B cell (primary cell): ENCODE measurements at regions not wholly inside any gene's neighbourhood (a gene's known extent, or its start where the extent isn't known, plus 50 kb on each side); places are given as distances from the start of the nearest gene placed in this dataset.

Source experiments
- ATAC-seq: fragments of 200-7000 bp; cut with Tn5 transposase; one replicate; pipeline ENCODE4 v1.10.0; 2021; ENCODE audit warnings: low read depth, mild to moderate bottlenecking, moderate number of reproducible peaks, moderate library complexity
- CTCF ChIA-PET: fragments of 350-600 bp; sonication (Branson Sonifier 250); formaldehyde crosslinking; loops from one replicate; lab custom pipeline; 2021; ENCODE audit warnings: antibody characterized with exemption, inconsistent platforms; lab: Charles Lee
- POLR2A ChIA-PET: fragments of 350-600 bp; sonication (Branson Sonifier 250); formaldehyde crosslinking; loops from one replicate; lab custom pipeline; 2021; ENCODE audit warnings: antibody characterized with exemption; lab: Charles Lee
- DNase-seq: peaks from one replicate; pipeline ENCODE4 v3.0.0; 2013
- H2AFZ ChIP-seq: 2 replicates; pipeline ENCODE4 v1.6.1; 2012; ENCODE audit warnings: mild to moderate bottlenecking, low read depth, low read length; ENCODE audit not compliant: insufficient read depth, poor library complexity, severe bottlenecking
- H3K27ac ChIP-seq, 2 donors: 1 replicate in 1 of 2; 2 replicates in 1 of 2; pipeline ENCODE4 v1.5.1; 2012 to 2013; ENCODE audit warnings: low read length in 2 of 2, mild to moderate bottlenecking in 2 of 2, moderate library complexity in 1 of 2
- H3K27me3 ChIP-seq, 4 experiments: fragments of 200-600 bp in 1 of 4; sonication (generic) in 1 of 4; replicated peaks in 1 of 4; 1 replicate in 2 of 4; 2 replicates in 2 of 4; pipeline versions ENCODE4 v1.6.1 to v1.7.0; 2013 to 2016; ENCODE audit warnings: low read length in 3 of 4, mild to moderate bottlenecking in 2 of 4, mixed read lengths in 1 of 4, moderate library complexity in 1 of 4; ENCODE audit not compliant: insufficient read depth in 4 of 4, control insufficient read depth in 3 of 4; ENCODE audit errors: control extremely low read depth in 1 of 4
- H3K36me3 ChIP-seq, 2 experiments: replicated peaks in 1 of 2; 1 replicate in 1 of 2; 2 replicates in 1 of 2; pipeline versions ENCODE4 v1.6.1 to v1.7.1; 2013; ENCODE audit warnings: low read length in 1 of 2; ENCODE audit not compliant: insufficient read depth in 2 of 2, control insufficient read depth in 1 of 2; ENCODE audit errors: control extremely low read depth in 1 of 2, extremely low read depth in 1 of 2
- H3K4me1 ChIP-seq, 2 donors: fragments of 200-600 bp in 1 of 2; sonication (generic) in 1 of 2; 1 replicate in 1 of 2; 2 replicates in 1 of 2; pipeline versions ENCODE4 v1.5.1 to v1.6.1; 2013 to 2017; ENCODE audit warnings: low read length in 2 of 2; ENCODE audit not compliant: control insufficient read depth in 2 of 2, insufficient read depth in 2 of 2
- H3K4me2 ChIP-seq: replicated peaks from 2 replicates; pipeline ENCODE3; 2012; ENCODE audit warnings: mild to moderate bottlenecking, low read depth, low read length; ENCODE audit not compliant: poor library complexity, severe bottlenecking
- H3K4me3 ChIP-seq, 5 experiments: fragments of 200-600 bp in 1 of 5; sonication (generic) in 1 of 5; 1 replicate in 3 of 5; 2 replicates in 2 of 5; pipeline versions ENCODE4 v1.5.1 to v1.7.0; 2011 to 2016; ENCODE audit warnings: low read length in 4 of 5, mild to moderate bottlenecking in 4 of 5, low read depth in 2 of 5, control low read depth in 1 of 5, moderate library complexity in 1 of 5; ENCODE audit not compliant: insufficient read depth in 1 of 5; ENCODE audit errors: control extremely low read depth in 1 of 5, extremely low read depth in 1 of 5
- H3K79me2 ChIP-seq: fragments of 200-600 bp; sonication (generic); one replicate; pipeline ENCODE4 v1.6.0; 2016; ENCODE audit warnings: low read length; ENCODE audit not compliant: control insufficient read depth, insufficient read depth
- H3K9ac ChIP-seq: fragments of 200-600 bp; sonication (generic); 2 replicates; pipeline ENCODE4 v1.6.1; 2017; ENCODE audit warnings: mild to moderate bottlenecking, low read length, moderate library complexity
- H3K9me3 ChIP-seq, 3 donors: one replicate each; pipeline versions ENCODE4 v1.6.1 to v1.7.1; 2013; ENCODE audit warnings: low read length in 2 of 3; ENCODE audit not compliant: control insufficient read depth in 2 of 3, insufficient read depth in 1 of 3; ENCODE audit errors: control extremely low read depth in 1 of 3
- H4K20me1 ChIP-seq: 2 replicates; pipeline ENCODE4 v1.6.0; 2012; ENCODE audit warnings: mild to moderate bottlenecking, low read length; ENCODE audit not compliant: insufficient read depth, control insufficient read depth, poor library complexity, severe bottlenecking
- H3K27ac Mint-ChIP-seq: one replicate; pipeline ENCODE4 v1.8.0; 2021; ENCODE audit warnings: mixed read lengths
- H3K27me3 Mint-ChIP-seq: one replicate; pipeline ENCODE4 v1.8.0; 2021; ENCODE audit warnings: mixed read lengths
- H3K4me1 Mint-ChIP-seq: one replicate; pipeline ENCODE4 v1.8.0; 2021; ENCODE audit warnings: mixed read lengths
- H3K4me3 Mint-ChIP-seq: one replicate; pipeline ENCODE4 v1.8.0; 2021; ENCODE audit warnings: mixed read lengths
- H3K9me3 Mint-ChIP-seq: one replicate; pipeline ENCODE4 v1.8.0; 2022; ENCODE audit warnings: mixed read lengths; ENCODE audit not compliant: insufficient read depth
- CTCF ChIP-seq: fragments of 200-600 bp; IDR thresholded peaks from one replicate; pipeline ENCODE4 v1.8.0; 2022; ENCODE audit warnings: antibody characterized with exemption, mild to moderate bottlenecking
- EZH2 ChIP-seq: IDR thresholded peaks from 2 replicates; pipeline ENCODE4 v1.6.1; 2012; ENCODE audit warnings: borderline replicate concordance, low read depth, mild to moderate bottlenecking, moderate library complexity, low read length; ENCODE audit not compliant: insufficient read depth, poor library complexity, severe bottlenecking
- WGBS: methylation state at CpG from one replicate; pipeline ENCODE4 v1.1.5; 2013; ENCODE audit warnings: missing lambda C conversion rate; ENCODE audit not compliant: insufficient coverage; 5-methylcytosine and 5-hydroxymethylcytosine counted together
- intact Hi-C: fragments of 100-400 bp; cut with micrococcal nuclease; formaldehyde crosslinking; loops from one replicate; pipeline ENCODE4 v1.10.0; 2022

- H3K9ac ChIP-seq = no peak overlapping the region
- no peak overlapping the region for H3K4me3 Mint-ChIP-seq
- CTCF ChIA-PET = no interaction called here
Observed at GRCh38 chr18:39692367-39693015, 2126.9 kb upstream of the CELF4 start.

More at GRCh38 chr18:39692367-39693015, 2126.9 kb upstream of the CELF4 start:
- TF ChIP-seq CTCF = no peak
- no peak for TF ChIP-seq EZH2
- POLR2A ChIA-PET = no interaction called here
- DNase-seq = no peak
- H3K9me3 ChIP-seq = peaks cover 0 to 4% (median 0%) of the 10 kb centered on the region in 3 donors
- H3K79me2 ChIP-seq = no peaks in the 10 kb centered on the region
- no peak overlapping the region for H2AFZ ChIP-seq
- Mint-ChIP-seq H3K27me3 (no peaks in the 10 kb centered on the region), H3K4me1 (no peaks in the 10 kb centered on the region), H3K27ac (no peak overlapping the region), H3K9me3 (no peaks in the 10 kb centered on the region)
- no peak overlapping the region for H3K27ac ChIP-seq
- no peaks in the 10 kb centered on the region for H3K36me3 ChIP-seq
- no peaks in the 10 kb centered on the region for H3K27me3 ChIP-seq
- no peaks in the 10 kb centered on the region for H3K4me1 ChIP-seq
- intact Hi-C loops = no loop called here
- H3K4me2 ChIP-seq = no peak overlapping the region
- H4K20me1 ChIP-seq = no peaks in the 10 kb centered on the region
- WGBS = 85% methylated on average over 2 of the region's 2 CpGs
- H3K4me3 ChIP-seq = no peak overlapping the region
- ATAC-seq = no peak
